Neural cell (in vitro differentiated cells): ENCODE measurements at regions not wholly inside any gene's neighbourhood (a gene's known extent, or its start where the extent isn't known, plus 50 kb on each side); places are given as distances from the start of the nearest gene placed in this dataset.

Experiments used
- H2AFZ ChIP-seq: fragments of 200-600, 300-800 bp; sonication (generic), shearing (Covaris generic); 2 replicates; pipeline ENCODE4 v1.6.0; 2014; ENCODE audit warnings: low read depth, mild to moderate bottlenecking, antibody characterized with exemption, low read length, moderate library complexity
- H3F3A ChIP-seq: fragments of 200-600 bp; shearing (Covaris generic); 2 replicates; pipeline ENCODE4 v1.6.1; 2016; ENCODE audit warnings: mild to moderate bottlenecking, moderate library complexity, mixed read lengths, antibody characterized with exemption, low read length; ENCODE audit not compliant: insufficient read depth, poor library complexity, severe bottlenecking
- H3K27ac ChIP-seq: fragments of 200-600, 300-800 bp; sonication (generic), shearing (Covaris generic); 2 replicates; pipeline ENCODE4 v1.5.1; 2014; ENCODE audit warnings: mild to moderate bottlenecking, low read length, moderate library complexity
- H3K27me3 ChIP-seq: fragments of 300-800, 200-600 bp; sonication (generic), shearing (Covaris generic); 2 replicates; pipeline ENCODE4 v1.6.0; 2014; ENCODE audit warnings: mild to moderate bottlenecking, low read depth, low read length, moderate library complexity; ENCODE audit not compliant: insufficient read depth
- H3K36me3 ChIP-seq: fragments of 300-800, 200-600 bp; sonication (generic), shearing (Covaris generic); 2 replicates; pipeline ENCODE4 v1.5.1; 2014; ENCODE audit warnings: mild to moderate bottlenecking, antibody characterized with exemption, low read length, moderate library complexity; ENCODE audit not compliant: insufficient read depth
- H3K4me2 ChIP-seq: fragments of 300-800, 200-600 bp; sonication (generic), shearing (Covaris generic); 2 replicates; pipeline ENCODE4 v1.6.0; 2014; ENCODE audit warnings: mild to moderate bottlenecking, low read length
- H3K4me3 ChIP-seq: fragments of 300-800, 200-600 bp; sonication (generic), shearing (Covaris generic); 2 replicates; pipeline ENCODE4 v1.5.1; 2014; ENCODE audit warnings: mild to moderate bottlenecking, low read length, moderate library complexity
- H3K79me2 ChIP-seq: fragments of 200-600 bp; shearing (Covaris generic); replicated peaks from 2 replicates; pipeline ENCODE4 v1.6.0; 2014; ENCODE audit warnings: mild to moderate bottlenecking, low read length, moderate library complexity; ENCODE audit not compliant: insufficient read depth
- H3K9ac ChIP-seq: fragments of 300-800, 200-600 bp; sonication (generic), shearing (Covaris generic); 2 replicates; pipeline ENCODE4 v1.6.1; 2016; ENCODE audit warnings: mild to moderate bottlenecking, low read length, mixed read lengths
- H3K9me2 ChIP-seq: fragments of 200-600 bp; shearing (Covaris generic); 2 replicates; pipeline ENCODE4 v1.6.1; 2016; ENCODE audit warnings: mild to moderate bottlenecking, low read length, mixed read lengths; ENCODE audit not compliant: insufficient read depth
- H3K9me3 ChIP-seq: fragments of 200-600, 300-800 bp; sonication (generic), shearing (Covaris generic); 2 replicates; pipeline ENCODE4 v1.6.1; 2016; ENCODE audit warnings: mild to moderate bottlenecking, mixed run types, low read length, moderate library complexity, mixed read lengths
- H4K20me1 ChIP-seq: fragments of 200-600 bp; shearing (Covaris generic); 2 replicates; pipeline ENCODE4 v1.6.1; 2016; ENCODE audit warnings: mild to moderate bottlenecking, mixed run types; ENCODE audit not compliant: insufficient read depth
- EP300 ChIP-seq: fragments of 450-650 bp; conservative IDR thresholded peaks from 2 replicates; pipeline ENCODE4 v1.6.1; 2014; ENCODE audit warnings: antibody characterized with exemption, mild to moderate bottlenecking, moderate library complexity; ENCODE audit not compliant: poor library complexity, severe bottlenecking
- EZH2 ChIP-seq: fragments of 200-600, 300-800 bp; shearing (Covaris generic), sonication (generic); IDR thresholded peaks from 2 replicates; pipeline ENCODE4 v1.6.1; 2014; ENCODE audit warnings: antibody characterized with exemption, low read length, borderline replicate concordance, mild to moderate bottlenecking; ENCODE audit not compliant: insufficient read depth, poor library complexity, severe bottlenecking
- MXI1 ChIP-seq: fragments of 450-650 bp; conservative IDR thresholded peaks from 2 replicates; pipeline ENCODE4 v1.6.1; 2014; ENCODE audit warnings: antibody characterized with exemption, mild to moderate bottlenecking; ENCODE audit not compliant: poor library complexity, severe bottlenecking
- POLR2AphosphoS5 ChIP-seq: IDR thresholded peaks from 2 replicates; pipeline ENCODE4 v1.6.1; 2012
- RAD21 ChIP-seq: fragments of 450-650 bp; conservative IDR thresholded peaks from 2 replicates; pipeline ENCODE4 v1.6.1; 2014; ENCODE audit warnings: antibody characterized with exemption, mild to moderate bottlenecking, moderate library complexity
- SMC3 ChIP-seq: fragments of 450-650 bp; conservative IDR thresholded peaks from 2 replicates; pipeline ENCODE4 v1.6.1; 2014; ENCODE audit warnings: antibody characterized with exemption, mild to moderate bottlenecking, moderate library complexity; ENCODE audit not compliant: poor library complexity
- TAF1 ChIP-seq: IDR thresholded peaks from 2 replicates; pipeline ENCODE4 v1.6.1; 2012; ENCODE audit warnings: low read depth
- TF ChIP-seq, protein P1 (sequence below): fragments of 450-650 bp; IDR thresholded peaks from 2 replicates; pipeline ENCODE4 v1.5.1; 2014; ENCODE audit warnings: antibody characterized with exemption, mild to moderate bottlenecking, moderate library complexity; ENCODE audit not compliant: poor library complexity, severe bottlenecking
- TF ChIP-seq, protein P2 (sequence below): IDR thresholded peaks from 2 replicates; pipeline ENCODE4 v1.6.1; 2012; ENCODE audit warnings: borderline replicate concordance

DNA sequence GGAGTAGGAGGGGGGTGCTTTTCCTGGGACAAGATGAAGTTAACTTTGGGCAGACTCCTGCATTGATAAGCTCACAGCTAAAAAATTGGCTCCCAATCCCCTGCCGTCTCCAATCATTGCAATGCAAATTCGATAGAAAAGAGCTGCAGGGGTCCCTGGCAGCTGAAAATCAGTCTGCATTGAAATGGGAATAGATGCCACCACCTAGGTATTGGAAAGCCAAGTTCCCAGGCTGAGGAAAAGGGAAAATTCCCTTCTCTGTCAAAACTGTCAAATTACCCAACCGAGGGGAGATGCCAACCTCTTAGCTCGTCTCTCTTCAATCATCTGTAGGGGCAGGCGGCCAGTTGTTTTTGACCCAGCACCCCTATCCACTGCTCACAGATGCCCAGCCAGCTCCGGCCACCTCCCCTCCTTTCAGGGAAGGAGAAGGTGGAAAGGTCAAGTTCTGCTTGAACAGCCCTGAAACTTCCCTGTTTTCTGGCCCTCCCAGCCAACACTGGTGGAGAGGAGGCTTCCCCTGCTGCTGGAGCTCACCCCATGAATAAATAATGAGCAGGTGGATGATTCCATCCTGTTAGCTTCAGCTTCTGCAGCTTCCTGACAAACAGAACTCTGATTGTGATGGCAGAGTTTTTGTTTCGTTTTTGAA, 916.3 kb downstream of the TBC1D22A start:
- no peak overlapping the region for H3K27ac ChIP-seq
- H3K9me2 ChIP-seq: no peaks in the 10 kb centered on the region
- H3K4me2 ChIP-seq: no peak overlapping the region
- H3K79me2 ChIP-seq: no peaks in the 10 kb centered on the region
- no peaks in the 10 kb centered on the region for H3K27me3 ChIP-seq
- H4K20me1 ChIP-seq: no peaks in the 10 kb centered on the region
- H3K36me3 ChIP-seq: no peaks in the 10 kb centered on the region
- no peaks in the 10 kb centered on the region for H3F3A ChIP-seq
- no peak overlapping the region for H3K4me3 ChIP-seq
- H3K9me3 ChIP-seq: no peaks in the 10 kb centered on the region
- H2AFZ ChIP-seq: no peak overlapping the region
- H3K9ac ChIP-seq: no peak overlapping the region
- TF ChIP-seq EP300: no peak
- TF ChIP-seq RAD21: no peak
- no peak for TF ChIP-seq EZH2
- TF ChIP-seq, protein P1, sequence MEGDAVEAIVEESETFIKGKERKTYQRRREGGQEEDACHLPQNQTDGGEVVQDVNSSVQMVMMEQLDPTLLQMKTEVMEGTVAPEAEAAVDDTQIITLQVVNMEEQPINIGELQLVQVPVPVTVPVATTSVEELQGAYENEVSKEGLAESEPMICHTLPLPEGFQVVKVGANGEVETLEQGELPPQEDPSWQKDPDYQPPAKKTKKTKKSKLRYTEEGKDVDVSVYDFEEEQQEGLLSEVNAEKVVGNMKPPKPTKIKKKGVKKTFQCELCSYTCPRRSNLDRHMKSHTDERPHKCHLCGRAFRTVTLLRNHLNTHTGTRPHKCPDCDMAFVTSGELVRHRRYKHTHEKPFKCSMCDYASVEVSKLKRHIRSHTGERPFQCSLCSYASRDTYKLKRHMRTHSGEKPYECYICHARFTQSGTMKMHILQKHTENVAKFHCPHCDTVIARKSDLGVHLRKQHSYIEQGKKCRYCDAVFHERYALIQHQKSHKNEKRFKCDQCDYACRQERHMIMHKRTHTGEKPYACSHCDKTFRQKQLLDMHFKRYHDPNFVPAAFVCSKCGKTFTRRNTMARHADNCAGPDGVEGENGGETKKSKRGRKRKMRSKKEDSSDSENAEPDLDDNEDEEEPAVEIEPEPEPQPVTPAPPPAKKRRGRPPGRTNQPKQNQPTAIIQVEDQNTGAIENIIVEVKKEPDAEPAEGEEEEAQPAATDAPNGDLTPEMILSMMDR: no peak
- no peak for TF ChIP-seq TAF1
- TF ChIP-seq, protein P2, sequence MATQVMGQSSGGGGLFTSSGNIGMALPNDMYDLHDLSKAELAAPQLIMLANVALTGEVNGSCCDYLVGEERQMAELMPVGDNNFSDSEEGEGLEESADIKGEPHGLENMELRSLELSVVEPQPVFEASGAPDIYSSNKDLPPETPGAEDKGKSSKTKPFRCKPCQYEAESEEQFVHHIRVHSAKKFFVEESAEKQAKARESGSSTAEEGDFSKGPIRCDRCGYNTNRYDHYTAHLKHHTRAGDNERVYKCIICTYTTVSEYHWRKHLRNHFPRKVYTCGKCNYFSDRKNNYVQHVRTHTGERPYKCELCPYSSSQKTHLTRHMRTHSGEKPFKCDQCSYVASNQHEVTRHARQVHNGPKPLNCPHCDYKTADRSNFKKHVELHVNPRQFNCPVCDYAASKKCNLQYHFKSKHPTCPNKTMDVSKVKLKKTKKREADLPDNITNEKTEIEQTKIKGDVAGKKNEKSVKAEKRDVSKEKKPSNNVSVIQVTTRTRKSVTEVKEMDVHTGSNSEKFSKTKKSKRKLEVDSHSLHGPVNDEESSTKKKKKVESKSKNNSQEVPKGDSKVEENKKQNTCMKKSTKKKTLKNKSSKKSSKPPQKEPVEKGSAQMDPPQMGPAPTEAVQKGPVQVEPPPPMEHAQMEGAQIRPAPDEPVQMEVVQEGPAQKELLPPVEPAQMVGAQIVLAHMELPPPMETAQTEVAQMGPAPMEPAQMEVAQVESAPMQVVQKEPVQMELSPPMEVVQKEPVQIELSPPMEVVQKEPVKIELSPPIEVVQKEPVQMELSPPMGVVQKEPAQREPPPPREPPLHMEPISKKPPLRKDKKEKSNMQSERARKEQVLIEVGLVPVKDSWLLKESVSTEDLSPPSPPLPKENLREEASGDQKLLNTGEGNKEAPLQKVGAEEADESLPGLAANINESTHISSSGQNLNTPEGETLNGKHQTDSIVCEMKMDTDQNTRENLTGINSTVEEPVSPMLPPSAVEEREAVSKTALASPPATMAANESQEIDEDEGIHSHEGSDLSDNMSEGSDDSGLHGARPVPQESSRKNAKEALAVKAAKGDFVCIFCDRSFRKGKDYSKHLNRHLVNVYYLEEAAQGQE: no peak

DNA sequence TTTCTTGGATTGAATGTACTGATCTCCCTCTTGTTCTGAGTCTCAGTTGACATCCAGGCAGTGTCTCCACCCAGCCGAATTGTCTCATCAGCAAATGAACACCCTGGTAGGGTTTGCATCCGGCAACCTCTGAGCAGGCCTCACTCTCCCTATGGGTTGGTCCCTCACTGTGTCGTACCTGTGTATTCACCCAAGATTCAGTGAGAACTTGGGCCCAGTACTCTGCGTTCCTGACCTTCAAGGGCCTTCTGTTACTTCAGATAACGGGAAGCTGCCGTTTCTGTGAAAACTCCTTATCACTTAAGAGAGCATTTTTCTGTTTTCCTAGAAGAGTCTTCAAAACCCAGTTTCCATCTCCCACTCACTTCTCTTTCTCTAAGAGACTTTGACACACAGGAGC, 915.6 kb downstream of the TBC1D22A start:
- Histone ChIP-seq H3K9me3 (no peaks in the 10 kb centered on the region), H3K4me2 (no peak overlapping the region), H4K20me1 (no peaks in the 10 kb centered on the region), H3K4me3 (no peak overlapping the region), H3K9ac (no peak overlapping the region), H3K9me2 (no peaks in the 10 kb centered on the region), H2AFZ (no peak overlapping the region), H3K27me3 (no peaks in the 10 kb centered on the region), H3K27ac (no peak overlapping the region), H3F3A (no peaks in the 10 kb centered on the region), H3K79me2 (no peaks in the 10 kb centered on the region), H3K36me3 (no peaks in the 10 kb centered on the region)
- TF ChIP-seq, protein P1: no peak
- TF ChIP-seq SMC3 (no peak), EZH2 (no peak), EP300 (no peak), MXI1 (no peak), TAF1 (no peak), RAD21 (no peak), POLR2AphosphoS5 (no peak)
- TF ChIP-seq, protein P2: no peak
